Thoracic aorta (tissue), 2 donors: ENCODE measurements at regions not wholly inside any gene's neighbourhood (a gene's known extent, or its start where the extent isn't known, plus 50 kb on each side); places are given as distances from the start of the nearest gene placed in this dataset.

Experiments
- ATAC-seq: fragments of 150-250 bp; one replicate; pipeline ENCODE4 v1.8.0; 2017; ENCODE audit warnings: low read depth; ENCODE audit not compliant: insufficient number of reproducible peaks, low FRiP score
- DNase-seq: peaks from one replicate; pipeline ENCODE4 v3.0.0-alpha.2; 2020; ENCODE audit warnings: low spot score
- H3K27ac ChIP-seq, 2 donors: fragments of 200-600 bp; sonication (generic); 1 replicate in 1 of 2; 2 replicates in 1 of 2; pipeline ENCODE4 v1.5.1; 2016; ENCODE audit warnings: mild to moderate bottlenecking in 2 of 2, moderate library complexity in 2 of 2
- H3K27me3 ChIP-seq: fragments of 200-600 bp; sonication (generic); replicated peaks from 2 replicates; pipeline ENCODE4 v1.6.0; 2016; ENCODE audit warnings: mild to moderate bottlenecking; ENCODE audit not compliant: insufficient read depth
- H3K36me3 ChIP-seq: fragments of 200-600 bp; sonication (generic); one replicate; pipeline ENCODE4 v1.5.1; 2016
- H3K4me1 ChIP-seq, 2 donors: fragments of 200-600 bp; sonication (generic); 1 replicate in 1 of 2; 2 replicates in 1 of 2; pipeline versions ENCODE4 v1.5.1 to v1.6.0; 2016; ENCODE audit warnings: low read depth in 2 of 2, mild to moderate bottlenecking in 1 of 2; ENCODE audit not compliant: control insufficient read depth in 1 of 2
- H3K4me3 ChIP-seq: fragments of 200-600 bp; sonication (generic); 2 replicates; pipeline ENCODE4 v1.5.1; 2016; ENCODE audit warnings: mild to moderate bottlenecking
- H3K9me3 ChIP-seq: fragments of 200-600 bp; sonication (generic); 2 replicates; pipeline ENCODE4 v1.5.1; 2016
- TF ChIP-seq, protein P1 (sequence below): fragments of 200-600 bp; sonication (generic); IDR thresholded peaks from one replicate; pipeline ENCODE4 v1.5.1; 2019; ENCODE audit warnings: antibody characterized with exemption

DNA sequence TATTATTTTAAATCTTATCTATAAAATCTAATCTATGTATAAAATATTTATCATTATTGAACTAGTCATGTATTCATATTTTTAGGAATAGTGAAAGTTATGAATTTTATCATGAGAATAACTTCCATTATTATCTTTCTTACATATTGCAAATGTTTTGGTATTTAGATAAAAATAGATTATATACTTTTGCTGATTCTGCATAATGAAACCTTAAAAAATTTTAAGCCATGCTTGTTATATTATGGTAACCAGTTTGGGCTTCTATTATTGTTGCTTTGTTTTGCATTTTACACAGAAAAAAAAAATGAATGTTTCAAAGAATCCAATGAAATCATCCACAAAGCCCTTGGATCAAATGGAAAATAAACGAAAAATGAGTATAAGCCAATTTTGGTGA lies 772.5 kb downstream of the NR2F1-AS1 start:
- H3K4me3 ChIP-seq, result no peak overlapping the region
- H3K27ac ChIP-seq, result no peak overlapping the region
- no peak for DNase-seq
- no peak for ATAC-seq
- no peaks in the 10 kb centered on the region for H3K27me3 ChIP-seq
- no peaks in the 10 kb centered on the region for H3K4me1 ChIP-seq
- H3K9me3 ChIP-seq, result no peaks in the 10 kb centered on the region
- H3K36me3 ChIP-seq, result no peaks in the 10 kb centered on the region
- TF ChIP-seq, protein P1, sequence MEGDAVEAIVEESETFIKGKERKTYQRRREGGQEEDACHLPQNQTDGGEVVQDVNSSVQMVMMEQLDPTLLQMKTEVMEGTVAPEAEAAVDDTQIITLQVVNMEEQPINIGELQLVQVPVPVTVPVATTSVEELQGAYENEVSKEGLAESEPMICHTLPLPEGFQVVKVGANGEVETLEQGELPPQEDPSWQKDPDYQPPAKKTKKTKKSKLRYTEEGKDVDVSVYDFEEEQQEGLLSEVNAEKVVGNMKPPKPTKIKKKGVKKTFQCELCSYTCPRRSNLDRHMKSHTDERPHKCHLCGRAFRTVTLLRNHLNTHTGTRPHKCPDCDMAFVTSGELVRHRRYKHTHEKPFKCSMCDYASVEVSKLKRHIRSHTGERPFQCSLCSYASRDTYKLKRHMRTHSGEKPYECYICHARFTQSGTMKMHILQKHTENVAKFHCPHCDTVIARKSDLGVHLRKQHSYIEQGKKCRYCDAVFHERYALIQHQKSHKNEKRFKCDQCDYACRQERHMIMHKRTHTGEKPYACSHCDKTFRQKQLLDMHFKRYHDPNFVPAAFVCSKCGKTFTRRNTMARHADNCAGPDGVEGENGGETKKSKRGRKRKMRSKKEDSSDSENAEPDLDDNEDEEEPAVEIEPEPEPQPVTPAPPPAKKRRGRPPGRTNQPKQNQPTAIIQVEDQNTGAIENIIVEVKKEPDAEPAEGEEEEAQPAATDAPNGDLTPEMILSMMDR, result no peak

DNA sequence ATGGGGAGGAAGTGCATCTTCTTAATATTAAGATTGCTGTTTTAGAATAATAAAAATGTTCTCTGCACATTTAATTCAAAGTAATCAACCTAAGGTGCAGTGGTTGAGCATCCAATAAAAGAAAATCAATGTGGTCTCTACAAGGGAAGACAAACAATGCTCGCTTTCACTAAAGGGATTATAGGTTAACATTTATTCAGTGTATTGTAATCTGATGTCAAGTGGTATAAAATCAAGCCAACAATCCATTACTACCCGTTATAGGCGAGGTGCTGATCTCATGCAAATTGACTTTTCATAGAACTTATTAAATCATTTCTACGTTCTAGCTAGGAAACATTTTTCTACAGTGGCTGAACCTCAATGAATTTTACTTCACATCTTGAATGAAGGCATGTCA lies 773.9 kb downstream of the NR2F1-AS1 start:
- Histone ChIP-seq H3K4me3 (no peak overlapping the region), H3K4me1 (peaks cover 0 to 4% of the 10 kb centered on the region in 2 donors), H3K27me3 (no peaks in the 10 kb centered on the region), H3K36me3 (no peaks in the 10 kb centered on the region), H3K27ac (no peak overlapping the region), H3K9me3 (no peaks in the 10 kb centered on the region)
- DNase-seq (no peak), ATAC-seq (no peak)
- TF ChIP-seq, protein P1, result no peak

DNA sequence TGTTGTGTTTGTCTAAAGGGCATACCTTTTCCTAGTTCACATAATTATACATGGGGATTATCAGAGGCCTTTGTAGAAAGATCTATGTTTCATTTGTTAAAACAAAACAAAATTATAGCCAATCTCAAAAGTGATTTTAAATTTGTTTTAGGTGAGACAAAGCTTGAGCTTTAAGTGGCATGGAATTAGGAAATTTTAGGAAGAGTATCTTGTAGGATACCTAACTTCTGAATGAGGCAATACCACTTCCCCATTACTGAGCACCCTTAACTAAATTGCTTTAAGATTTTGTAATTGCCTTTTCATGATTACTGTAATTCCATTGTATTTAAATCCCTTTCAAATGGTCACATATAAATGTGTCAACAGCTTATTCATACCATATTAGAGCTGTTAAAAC lies 775.6 kb downstream of the NR2F1-AS1 start:
- Histone ChIP-seq H3K9me3 (no peaks in the 10 kb centered on the region), H3K4me3 (no peak overlapping the region), H3K4me1 (peaks cover 0 to 9% of the 10 kb centered on the region in 2 donors), H3K27ac (no peak overlapping the region), H3K27me3 (no peaks in the 10 kb centered on the region), H3K36me3 (no peaks in the 10 kb centered on the region)
- no peak for DNase-seq
- TF ChIP-seq, protein P1, result no peak
- no peak for ATAC-seq

DNA sequence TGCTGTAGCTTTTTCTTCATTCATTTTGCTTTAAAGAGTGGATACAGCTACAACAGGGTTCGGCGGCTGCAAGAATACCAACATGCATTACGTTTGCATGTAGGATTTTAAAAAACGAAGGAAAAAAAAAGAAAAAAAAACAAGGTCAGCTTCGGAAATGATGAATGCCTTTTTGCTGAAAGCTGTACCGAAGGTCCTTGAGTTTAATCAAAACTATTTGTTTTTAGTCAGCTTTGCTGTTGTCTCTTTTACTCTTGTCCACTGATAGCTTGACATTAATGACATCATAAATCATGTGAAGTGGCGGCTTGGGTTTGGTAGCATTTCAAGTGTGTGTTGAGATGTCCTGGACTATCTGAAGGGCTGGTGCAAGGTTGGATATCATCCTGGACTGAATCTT lies 779.1 kb downstream of the NR2F1-AS1 start:
- no peaks in the 10 kb centered on the region for H3K9me3 ChIP-seq
- no peak overlapping the region for H3K27ac ChIP-seq
- H3K4me1 ChIP-seq, result peaks cover 0 to 9% of the 10 kb centered on the region in 2 donors
- no peaks in the 10 kb centered on the region for H3K36me3 ChIP-seq
- TF ChIP-seq, protein P1, result no peak
- H3K4me3 ChIP-seq, result peak overlapping the region; percentile 16
- no peaks in the 10 kb centered on the region for H3K27me3 ChIP-seq
- no peak for ATAC-seq
- no peak for DNase-seq

DNA sequence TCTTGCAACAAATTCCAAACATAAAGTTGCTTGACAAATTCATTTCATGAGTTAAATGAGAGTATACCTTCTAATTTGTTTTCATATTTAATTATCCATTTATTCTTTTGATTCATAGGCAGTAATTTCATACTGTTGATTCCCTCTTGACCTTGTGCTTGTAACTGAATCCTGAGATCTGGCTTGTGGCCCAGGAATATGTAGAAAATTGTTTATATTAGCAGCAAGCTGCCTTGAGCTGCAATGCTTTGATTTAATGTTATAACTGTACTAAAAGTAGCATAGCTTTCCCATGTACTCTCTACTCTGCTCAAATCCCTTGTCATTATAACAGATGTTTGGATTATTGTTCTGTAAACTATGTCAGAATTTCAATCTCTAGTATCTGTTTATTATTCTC lies 780.7 kb downstream of the NR2F1-AS1 start:
- Histone ChIP-seq H3K27me3 (no peaks in the 10 kb centered on the region), H3K27ac (no peak overlapping the region), H3K9me3 (no peaks in the 10 kb centered on the region), H3K4me3 (no peak overlapping the region), H3K36me3 (no peaks in the 10 kb centered on the region), H3K4me1 (peaks cover 0 to 9% of the 10 kb centered on the region in 2 donors)
- ATAC-seq (no peak), DNase-seq (no peak)
- TF ChIP-seq, protein P1, result no peak
